ENCODE measurements at regions not wholly inside any gene's neighbourhood (a gene's known extent, or its start where the extent isn't known, plus 50 kb on each side); places are given as distances from the start of the nearest gene placed in this dataset.

DNA sequence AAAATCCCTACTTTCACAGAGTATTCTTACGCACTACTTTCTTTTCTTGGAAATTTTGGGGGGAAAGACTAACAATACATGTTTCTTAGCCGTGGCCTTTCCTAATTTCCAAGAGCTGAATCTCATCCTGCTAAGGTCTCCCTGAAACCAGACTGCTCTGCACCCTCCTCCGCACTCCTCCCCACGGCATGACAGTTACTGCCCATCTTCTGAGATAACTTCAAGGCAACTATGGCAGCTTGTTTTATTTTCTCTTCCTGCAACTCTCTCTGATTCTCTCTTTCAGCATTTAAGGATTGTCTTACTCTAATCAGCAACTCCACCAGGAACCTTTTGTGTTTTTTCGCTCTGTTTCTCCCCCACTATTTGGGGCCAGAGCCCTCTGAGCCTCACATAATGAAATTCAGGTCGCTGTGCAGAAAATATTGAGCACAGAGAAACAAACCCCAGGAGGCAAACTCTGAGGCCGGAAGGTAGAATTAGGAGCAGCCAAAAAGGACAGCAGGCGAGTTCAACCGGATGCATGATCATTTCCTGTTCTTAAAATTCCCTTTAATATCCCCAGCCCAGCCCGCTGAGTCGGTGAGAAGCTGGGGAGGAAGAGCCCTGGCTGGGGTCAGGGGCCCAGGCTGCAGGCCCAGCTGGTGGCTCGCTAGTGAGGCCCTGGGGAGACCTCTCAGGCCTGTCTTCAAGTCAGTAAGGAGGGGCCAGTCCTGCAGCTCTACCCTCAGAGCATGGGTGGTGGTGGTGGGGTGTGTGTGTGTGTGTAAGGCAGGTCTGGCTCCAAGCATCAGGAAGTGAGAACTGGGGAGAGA, 213.6 kb upstream of the S1PR3 start:
- Histone ChIP-seq H3K27ac (ENCODE audit: low read length in 2 of 2) (no peak overlapping the region), H3K4me1 (ENCODE audit: control insufficient read depth in 2 of 2, insufficient read depth in 2 of 2, low read length in 2 of 2) (peaks cover 16 to 17% of the 10 kb centered on the region in 2 donors), H4K20me1 (ENCODE audit: control insufficient read depth, insufficient read depth, low read length, poor library complexity, severe bottlenecking) (no peaks in the 10 kb centered on the region), H3K4me3 (ENCODE audit: control extremely low read depth in 1 of 5, extremely low read depth in 1 of 5, insufficient read depth in 1 of 5, low read depth in 2 of 5, low read length in 4 of 5) (no peak overlapping the region), H3K79me2 (ENCODE audit: control insufficient read depth, insufficient read depth, low read length) (no peaks in the 10 kb centered on the region), H3K4me2 (replicated peaks; ENCODE audit: low read depth, low read length, poor library complexity, severe bottlenecking) (peak overlapping the region; percentile 43), H2AFZ (ENCODE audit: insufficient read depth, low read depth, low read length, poor library complexity, severe bottlenecking) (peak overlapping the region; percentile 30), H3K9me3 (ENCODE audit: control extremely low read depth in 1 of 3, control insufficient read depth in 2 of 3, insufficient read depth in 1 of 3, low read length in 2 of 3) (no peaks in the 10 kb centered on the region), H3K27me3 (replicated peaks in 1 of 4; ENCODE audit: control extremely low read depth in 1 of 4, control insufficient read depth in 3 of 4, insufficient read depth in 4 of 4, low read length in 3 of 4) (no peaks in the 10 kb centered on the region), H3K9ac (ENCODE audit: low read length) (no peak overlapping the region), H3K36me3 (replicated peaks in 1 of 2; ENCODE audit: control extremely low read depth in 1 of 2, control insufficient read depth in 1 of 2, extremely low read depth in 1 of 2, insufficient read depth in 2 of 2, low read length in 1 of 2) (no peaks in the 10 kb centered on the region)
- Mint-ChIP-seq H3K27ac (no peak overlapping the region), H3K4me1 (peaks cover 22% of the 10 kb centered on the region), H3K27me3 (peaks cover 5% of the 10 kb centered on the region), H3K4me3 (peak overlapping the region; percentile 6), H3K9me3 (ENCODE audit: insufficient read depth) (no peaks in the 10 kb centered on the region)
- ChIA-PET POLR2A (no interaction called here), CTCF (no interaction called here)
- 20% methylated on average over 9 of the region's 12 CpGs for WGBS (ENCODE audit: insufficient coverage)
- no peak for ATAC-seq (ENCODE audit: low read depth)
- intact Hi-C loops (cut with micrococcal nuclease), result no loop called here
- no peak for DNase-seq
- no peak for TF ChIP-seq EZH2 (IDR thresholded peaks at IDR 0.05; ENCODE audit: borderline replicate concordance, insufficient read depth, low read depth, low read length, poor library complexity, severe bottlenecking)
- TF ChIP-seq, protein P1, sequence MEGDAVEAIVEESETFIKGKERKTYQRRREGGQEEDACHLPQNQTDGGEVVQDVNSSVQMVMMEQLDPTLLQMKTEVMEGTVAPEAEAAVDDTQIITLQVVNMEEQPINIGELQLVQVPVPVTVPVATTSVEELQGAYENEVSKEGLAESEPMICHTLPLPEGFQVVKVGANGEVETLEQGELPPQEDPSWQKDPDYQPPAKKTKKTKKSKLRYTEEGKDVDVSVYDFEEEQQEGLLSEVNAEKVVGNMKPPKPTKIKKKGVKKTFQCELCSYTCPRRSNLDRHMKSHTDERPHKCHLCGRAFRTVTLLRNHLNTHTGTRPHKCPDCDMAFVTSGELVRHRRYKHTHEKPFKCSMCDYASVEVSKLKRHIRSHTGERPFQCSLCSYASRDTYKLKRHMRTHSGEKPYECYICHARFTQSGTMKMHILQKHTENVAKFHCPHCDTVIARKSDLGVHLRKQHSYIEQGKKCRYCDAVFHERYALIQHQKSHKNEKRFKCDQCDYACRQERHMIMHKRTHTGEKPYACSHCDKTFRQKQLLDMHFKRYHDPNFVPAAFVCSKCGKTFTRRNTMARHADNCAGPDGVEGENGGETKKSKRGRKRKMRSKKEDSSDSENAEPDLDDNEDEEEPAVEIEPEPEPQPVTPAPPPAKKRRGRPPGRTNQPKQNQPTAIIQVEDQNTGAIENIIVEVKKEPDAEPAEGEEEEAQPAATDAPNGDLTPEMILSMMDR (IDR thresholded peaks at IDR 0.05), result no peak

DNA sequence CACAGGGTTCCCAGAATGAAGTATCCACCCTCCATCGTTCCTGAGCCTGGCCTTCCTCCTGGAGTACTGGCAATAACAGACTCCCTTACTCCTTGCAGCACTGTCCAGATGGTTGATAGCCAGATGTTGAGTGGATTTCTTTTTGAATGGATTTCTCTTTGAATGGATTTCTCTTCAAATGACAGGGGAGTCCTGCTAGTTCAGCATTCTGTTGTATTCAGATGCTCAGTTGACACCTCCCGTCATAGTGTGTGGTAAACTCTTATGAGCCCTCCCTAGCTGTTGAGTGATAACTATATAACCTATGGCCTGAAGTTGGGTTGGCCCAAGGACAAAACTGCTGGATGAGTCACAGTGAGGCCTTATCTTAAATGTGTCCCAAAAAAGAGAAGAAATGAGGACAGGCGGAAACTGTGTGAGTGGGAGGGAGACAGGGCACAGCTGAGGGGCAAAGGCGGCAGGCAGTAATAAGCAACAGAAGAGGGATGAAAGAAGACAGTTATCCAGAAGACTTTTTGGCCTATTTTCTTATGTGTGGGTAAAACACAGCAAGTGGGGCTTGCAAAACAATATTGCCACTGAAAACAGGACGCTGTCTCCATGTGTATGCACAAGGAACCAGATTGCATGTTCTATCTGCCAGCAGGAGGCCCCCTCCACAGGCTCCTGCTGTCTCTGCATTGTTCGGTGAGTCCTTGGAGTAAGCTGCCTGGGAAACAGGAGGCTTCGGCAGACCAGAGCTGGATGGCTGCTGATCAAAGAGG, 209.5 kb upstream of the S1PR3 start:
- peaks cover 25 to 28% of the 10 kb centered on the region in 2 donors for H3K4me1 ChIP-seq (ENCODE audit: control insufficient read depth in 2 of 2, insufficient read depth in 2 of 2, low read length in 2 of 2)
- no peaks in the 10 kb centered on the region for H3K27me3 ChIP-seq (replicated peaks in 1 of 4; ENCODE audit: control extremely low read depth in 1 of 4, control insufficient read depth in 3 of 4, insufficient read depth in 4 of 4, low read length in 3 of 4)
- Mint-ChIP-seq H3K4me3 (no peak overlapping the region), H3K27ac (no peak overlapping the region), H3K9me3 (ENCODE audit: insufficient read depth) (no peaks in the 10 kb centered on the region), H3K27me3 (peaks cover 8% of the 10 kb centered on the region), H3K4me1 (peaks cover 29% of the 10 kb centered on the region)
- no peaks in the 10 kb centered on the region for H3K36me3 ChIP-seq (replicated peaks in 1 of 2; ENCODE audit: control extremely low read depth in 1 of 2, control insufficient read depth in 1 of 2, extremely low read depth in 1 of 2, insufficient read depth in 2 of 2, low read length in 1 of 2)
- no peak overlapping the region for H3K4me3 ChIP-seq (ENCODE audit: control extremely low read depth in 1 of 5, extremely low read depth in 1 of 5, insufficient read depth in 1 of 5, low read depth in 2 of 5, low read length in 4 of 5)
- H3K27ac ChIP-seq (ENCODE audit: low read length in 2 of 2), result no peak overlapping the region
- CTCF ChIA-PET, result no interaction called here
- POLR2A ChIA-PET, result no interaction called here
- intact Hi-C loops (cut with micrococcal nuclease), result no loop called here
- H3K4me2 ChIP-seq (replicated peaks; ENCODE audit: low read depth, low read length, poor library complexity, severe bottlenecking), result no peak overlapping the region
- 89% methylated on average over 5 of the region's 7 CpGs for WGBS (ENCODE audit: insufficient coverage)
- H2AFZ ChIP-seq (ENCODE audit: insufficient read depth, low read depth, low read length, poor library complexity, severe bottlenecking), result no peak overlapping the region
- ATAC-seq (ENCODE audit: low read depth) (no peak), DNase-seq (no peak)
- no peak overlapping the region for H3K9ac ChIP-seq (ENCODE audit: low read length)
- no peak for TF ChIP-seq EZH2 (IDR thresholded peaks at IDR 0.05; ENCODE audit: borderline replicate concordance, insufficient read depth, low read depth, low read length, poor library complexity, severe bottlenecking)
- TF ChIP-seq, protein P1 (IDR thresholded peaks at IDR 0.05), result no peak
- H3K79me2 ChIP-seq (ENCODE audit: control insufficient read depth, insufficient read depth, low read length), result no peaks in the 10 kb centered on the region
- H4K20me1 ChIP-seq (ENCODE audit: control insufficient read depth, insufficient read depth, low read length, poor library complexity, severe bottlenecking), result no peaks in the 10 kb centered on the region
- H3K9me3 ChIP-seq (ENCODE audit: control extremely low read depth in 1 of 3, control insufficient read depth in 2 of 3, insufficient read depth in 1 of 3, low read length in 2 of 3), result no peaks in the 10 kb centered on the region

Measured in B cell (primary cell).